ENCODE measurements at regions not wholly inside any gene's neighbourhood (a gene's known extent, or its start where the extent isn't known, plus 50 kb on each side); places are given as distances from the start of the nearest gene placed in this dataset.
A peak's percentile ranks its signal among the peaks of the same experiment; 100 is the strongest.

DNA sequence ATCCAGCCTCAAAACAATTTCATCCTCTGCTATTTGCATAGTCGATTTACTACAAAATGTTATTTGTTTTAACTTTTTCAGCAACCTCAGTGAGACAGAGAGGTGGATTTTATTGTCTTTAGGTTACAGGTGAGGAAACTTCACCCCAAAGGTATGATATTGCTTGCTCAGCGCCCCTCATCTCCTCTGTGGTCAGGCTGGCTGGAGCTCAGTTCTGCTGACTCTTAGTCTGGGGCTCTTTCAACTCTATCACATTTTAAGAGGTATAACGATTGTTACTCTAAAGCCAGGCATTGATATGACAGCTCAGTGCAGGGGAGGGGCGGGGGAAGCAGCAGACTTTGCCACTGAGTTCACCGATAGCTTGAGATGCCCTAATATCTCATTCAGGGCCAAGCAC lies 103.0 kb upstream of the DPH6 start:
- Histone ChIP-seq H4K20me1 (ENCODE audit: insufficient read depth) (no peaks in the 10 kb centered on the region), H2AFZ (no peak overlapping the region), H3K27ac (no peak overlapping the region), H3K9me3 (ENCODE audit: insufficient read depth, low read depth) (no peaks in the 10 kb centered on the region; the same call in 1 of the 2 replicates), H3K4me1 (replicated peaks; ENCODE audit: insufficient read depth) (no peaks in the 10 kb centered on the region), H3F3A (ENCODE audit: insufficient read depth, low read depth) (no peaks in the 10 kb centered on the region), H3K4me3 (no peak overlapping the region), H3K27me3 (ENCODE audit: insufficient read depth, low read depth) (no peaks in the 10 kb centered on the region), H3K36me3 (ENCODE audit: low read depth) (no peaks in the 10 kb centered on the region), H3K79me2 (ENCODE audit: low read depth) (no peaks in the 10 kb centered on the region), H3K9me2 (ENCODE audit: insufficient read depth) (no peaks in the 10 kb centered on the region), H3K4me2 (no peak overlapping the region)
- BruUV-seq (replicated peaks): no TSS peak
- ChIA-PET CTCF (no interaction called here), POLR2A (ENCODE audit: unreplicated experiment) (no interaction called here)
- DNase-seq: no peak
- intact Hi-C loops (cut with micrococcal nuclease; ENCODE audit: unreplicated experiment): no loop called here
- TF ChIP-seq EZH2 (IDR thresholded peaks at IDR 0.05; ENCODE audit: low read depth): no peak
- TF ChIP-seq, protein P1, sequence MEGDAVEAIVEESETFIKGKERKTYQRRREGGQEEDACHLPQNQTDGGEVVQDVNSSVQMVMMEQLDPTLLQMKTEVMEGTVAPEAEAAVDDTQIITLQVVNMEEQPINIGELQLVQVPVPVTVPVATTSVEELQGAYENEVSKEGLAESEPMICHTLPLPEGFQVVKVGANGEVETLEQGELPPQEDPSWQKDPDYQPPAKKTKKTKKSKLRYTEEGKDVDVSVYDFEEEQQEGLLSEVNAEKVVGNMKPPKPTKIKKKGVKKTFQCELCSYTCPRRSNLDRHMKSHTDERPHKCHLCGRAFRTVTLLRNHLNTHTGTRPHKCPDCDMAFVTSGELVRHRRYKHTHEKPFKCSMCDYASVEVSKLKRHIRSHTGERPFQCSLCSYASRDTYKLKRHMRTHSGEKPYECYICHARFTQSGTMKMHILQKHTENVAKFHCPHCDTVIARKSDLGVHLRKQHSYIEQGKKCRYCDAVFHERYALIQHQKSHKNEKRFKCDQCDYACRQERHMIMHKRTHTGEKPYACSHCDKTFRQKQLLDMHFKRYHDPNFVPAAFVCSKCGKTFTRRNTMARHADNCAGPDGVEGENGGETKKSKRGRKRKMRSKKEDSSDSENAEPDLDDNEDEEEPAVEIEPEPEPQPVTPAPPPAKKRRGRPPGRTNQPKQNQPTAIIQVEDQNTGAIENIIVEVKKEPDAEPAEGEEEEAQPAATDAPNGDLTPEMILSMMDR (conservative IDR thresholded peaks at IDR 0.05): no peak

- Histone ChIP-seq H3K27ac (no peak overlapping the region), H3K9me2 (ENCODE audit: insufficient read depth) (no peaks in the 10 kb centered on the region), H3K4me3 (no peak overlapping the region), H3K27me3 (ENCODE audit: insufficient read depth, low read depth) (no peaks in the 10 kb centered on the region), H3K4me2 (no peak overlapping the region), H3K36me3 (ENCODE audit: low read depth) (no peaks in the 10 kb centered on the region), H3K9me3 (ENCODE audit: insufficient read depth, low read depth) (no peaks in the 10 kb centered on the region; the same call in 1 of the 2 replicates), H3K79me2 (ENCODE audit: low read depth) (no peaks in the 10 kb centered on the region), H3K4me1 (replicated peaks; ENCODE audit: insufficient read depth) (no peaks in the 10 kb centered on the region), H4K20me1 (ENCODE audit: insufficient read depth) (no peaks in the 10 kb centered on the region), H2AFZ (no peak overlapping the region), H3F3A (ENCODE audit: insufficient read depth, low read depth) (no peaks in the 10 kb centered on the region)
- DNase-seq: no peak
- BruUV-seq (replicated peaks): no TSS peak
- POLR2A ChIA-PET (ENCODE audit: unreplicated experiment): no interaction called here
- intact Hi-C loops (cut with micrococcal nuclease; ENCODE audit: unreplicated experiment): no loop called here
- CTCF ChIA-PET: no interaction called here
- TF ChIP-seq, protein P1 (conservative IDR thresholded peaks at IDR 0.05): no peak
- no peak for TF ChIP-seq EZH2 (IDR thresholded peaks at IDR 0.05; ENCODE audit: low read depth)
Measured at GRCh38 chr15:35649575-35649974, 103.6 kb upstream of the DPH6 start.

- Histone ChIP-seq H3K4me2 (no peak overlapping the region), H3K36me3 (ENCODE audit: low read depth) (no peaks in the 10 kb centered on the region), H3K9me2 (ENCODE audit: insufficient read depth) (no peaks in the 10 kb centered on the region), H2AFZ (no peak overlapping the region), H3F3A (ENCODE audit: insufficient read depth, low read depth) (no peaks in the 10 kb centered on the region), H3K27ac (no peak overlapping the region), H3K4me3 (no peak overlapping the region), H4K20me1 (ENCODE audit: insufficient read depth) (no peaks in the 10 kb centered on the region), H3K27me3 (ENCODE audit: insufficient read depth, low read depth) (no peaks in the 10 kb centered on the region), H3K79me2 (ENCODE audit: low read depth) (no peaks in the 10 kb centered on the region), H3K9me3 (ENCODE audit: insufficient read depth, low read depth) (no peaks in the 10 kb centered on the region), H3K4me1 (replicated peaks; ENCODE audit: insufficient read depth) (no peaks in the 10 kb centered on the region)
- CTCF ChIA-PET: no interaction called here
- TF ChIP-seq EZH2 (IDR thresholded peaks at IDR 0.05; ENCODE audit: low read depth): no peak
- TF ChIP-seq, protein P1 (conservative IDR thresholded peaks at IDR 0.05): no peak
- POLR2A ChIA-PET (ENCODE audit: unreplicated experiment): no interaction called here
- DNase-seq: peak in 1 of 2 experiments; percentile 35
- no TSS peak for BruUV-seq (replicated peaks)
- intact Hi-C loops (cut with micrococcal nuclease; ENCODE audit: unreplicated experiment): no loop called here
Measured at GRCh38 chr15:35654332-35654731, 108.4 kb upstream of the DPH6 start.

Measured in PC-9 (cell line).